ENCODE measurements at regions not wholly inside any gene's neighbourhood (a gene's known extent, or its start where the extent isn't known, plus 50 kb on each side); places are given as distances from the start of the nearest gene placed in this dataset.

- DNase-seq: no peak
Measured at GRCh38 chr3:99499235-99500158, 138.9 kb upstream of the COL8A1 start.

GRCh38 chr3:99498550-99499234, 139.7 kb upstream of the COL8A1 start:
- no peak for DNase-seq

GRCh38 chr3:99487894-99488293, 150.5 kb upstream of the COL8A1 start:
- no peak for DNase-seq

- DNase-seq: no peak
Measured at GRCh38 chr3:99485286-99485685, 153.1 kb upstream of the COL8A1 start.

- no peak for DNase-seq
Measured at GRCh38 chr3:99484871-99485270, 153.5 kb upstream of the COL8A1 start.

- DNase-seq: no peak
Measured at GRCh38 chr3:99483841-99484240, 154.6 kb upstream of the COL8A1 start.

GRCh38 chr3:99482191-99482590, 156.2 kb upstream of the COL8A1 start:
- no peak for DNase-seq

GRCh38 chr3:99481561-99481960, 156.8 kb upstream of the COL8A1 start:
- DNase-seq: no peak

GRCh38 chr3:99479768-99480167, 158.6 kb upstream of the COL8A1 start:
- no peak for DNase-seq

GRCh38 chr3:99477650-99478049, 160.7 kb upstream of the COL8A1 start:
- no peak for DNase-seq

- DNase-seq: no peak
Measured at GRCh38 chr3:99475229-99475628, 163.2 kb upstream of the COL8A1 start.

- no peak for DNase-seq
Measured at GRCh38 chr3:99474776-99475175, 163.6 kb upstream of the COL8A1 start.

GRCh38 chr3:99473321-99473751, 165.1 kb upstream of the COL8A1 start:
- no peak for DNase-seq

- no peak for DNase-seq
Measured at GRCh38 chr3:99472385-99472784, 166.0 kb upstream of the COL8A1 start.

GRCh38 chr3:99471353-99472323, 166.8 kb upstream of the COL8A1 start:
- DNase-seq: no peak

GRCh38 chr3:99470841-99471240, 167.6 kb upstream of the COL8A1 start:
- DNase-seq: no peak

- no peak for DNase-seq
Measured at GRCh38 chr3:99468918-99469317, 169.5 kb upstream of the COL8A1 start.

- no peak for DNase-seq
Measured at GRCh38 chr3:99467420-99467819, 171.0 kb upstream of the COL8A1 start.

GRCh38 chr3:99466331-99466730, 172.1 kb upstream of the COL8A1 start:
- DNase-seq: no peak

GRCh38 chr3:99458013-99458412, 180.4 kb upstream of the COL8A1 start:
- no peak for DNase-seq

- DNase-seq: no peak
Measured at GRCh38 chr3:99442599-99442998, 195.8 kb upstream of the COL8A1 start.

GRCh38 chr3:99439892-99440291, 198.5 kb upstream of the COL8A1 start:
- DNase-seq: no peak

- no peak for DNase-seq
Measured at GRCh38 chr3:99434190-99434589, 204.2 kb upstream of the COL8A1 start.
